ENCODE measurements at regions not wholly inside any gene's neighbourhood (a gene's known extent, or its start where the extent isn't known, plus 50 kb on each side); places are given as distances from the start of the nearest gene placed in this dataset.

DNA sequence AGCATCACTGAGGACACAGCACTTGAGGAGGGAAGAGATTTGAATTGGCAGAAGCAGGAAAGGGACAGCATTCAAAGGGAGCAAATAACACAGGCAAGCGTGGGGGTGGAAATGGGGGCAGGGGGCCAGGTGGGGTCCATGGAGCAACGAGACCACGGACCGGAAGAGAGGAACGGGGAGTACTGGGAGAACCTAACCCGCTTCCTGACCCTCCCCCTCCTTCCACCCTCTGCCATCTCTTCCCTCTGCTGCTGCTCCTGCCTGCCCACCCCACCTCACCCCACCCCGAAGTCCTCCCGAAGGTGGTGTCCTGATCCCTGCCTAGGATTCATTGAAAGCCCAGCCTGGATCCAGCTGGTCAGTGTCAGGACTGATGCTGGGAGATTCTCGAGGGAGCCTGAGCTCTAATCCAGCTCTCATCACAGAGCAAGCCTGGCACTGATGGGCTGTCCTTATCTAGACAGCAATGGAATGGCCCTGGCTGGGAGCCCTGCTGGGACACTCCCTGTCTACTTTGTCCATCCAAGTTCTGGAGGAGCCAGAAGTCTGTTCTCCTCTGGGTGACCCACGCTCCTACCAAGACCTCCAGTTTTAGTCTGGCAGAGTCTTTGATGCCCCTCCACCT is 105.0 kb downstream of the TRIM29 start:
- no peak for DNase-seq (ENCODE audit: low read depth)

DNA sequence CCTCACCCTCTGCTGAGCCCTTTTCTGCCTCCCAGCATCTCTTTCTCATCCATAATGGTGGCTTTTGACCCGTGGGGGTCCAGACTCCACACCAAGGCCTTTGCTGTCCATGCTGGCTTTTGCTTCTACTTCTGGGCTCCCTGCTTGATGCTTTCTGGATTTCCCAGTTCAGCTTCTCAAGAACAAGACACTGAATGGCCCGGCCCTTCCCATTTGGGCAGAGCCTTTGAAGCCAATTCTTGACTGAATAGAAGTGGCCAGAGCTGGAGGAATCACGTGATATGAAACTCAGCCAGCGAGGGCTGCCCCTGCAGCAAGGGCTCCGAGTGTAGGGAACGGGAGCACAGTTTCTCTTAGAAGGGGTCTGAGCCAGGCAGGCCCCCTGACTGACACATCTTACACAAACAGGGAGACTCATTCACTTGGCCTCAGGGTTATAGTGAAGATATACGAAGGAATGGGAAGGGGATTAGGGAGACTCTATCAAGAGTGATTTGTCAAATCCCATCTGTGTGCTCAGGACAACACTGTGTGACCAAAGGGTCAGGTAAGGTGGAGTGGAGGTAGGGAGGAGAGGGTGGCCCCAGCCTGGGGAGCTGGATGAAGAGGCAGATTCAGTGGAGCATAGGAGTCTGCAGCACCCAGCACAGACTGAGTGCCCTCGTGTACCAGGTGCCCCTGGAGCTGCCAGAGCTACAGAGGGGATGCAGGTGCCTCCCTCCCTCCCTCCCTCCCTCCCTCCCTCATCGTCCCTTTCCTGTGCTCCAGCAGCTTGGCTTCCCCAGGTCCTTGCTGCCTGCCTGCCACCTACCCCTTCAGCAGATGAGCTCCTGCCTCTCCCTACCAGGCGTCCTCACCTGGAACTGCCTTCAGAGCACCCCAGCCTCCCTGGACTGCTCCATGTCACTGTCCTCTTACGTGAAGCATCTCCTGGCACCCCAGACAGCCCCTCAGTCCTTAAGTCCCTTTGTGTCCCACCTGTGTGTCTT is 106.0 kb downstream of the TRIM29 start:
- DNase-seq (ENCODE audit: low read depth), result no peak

DNA sequence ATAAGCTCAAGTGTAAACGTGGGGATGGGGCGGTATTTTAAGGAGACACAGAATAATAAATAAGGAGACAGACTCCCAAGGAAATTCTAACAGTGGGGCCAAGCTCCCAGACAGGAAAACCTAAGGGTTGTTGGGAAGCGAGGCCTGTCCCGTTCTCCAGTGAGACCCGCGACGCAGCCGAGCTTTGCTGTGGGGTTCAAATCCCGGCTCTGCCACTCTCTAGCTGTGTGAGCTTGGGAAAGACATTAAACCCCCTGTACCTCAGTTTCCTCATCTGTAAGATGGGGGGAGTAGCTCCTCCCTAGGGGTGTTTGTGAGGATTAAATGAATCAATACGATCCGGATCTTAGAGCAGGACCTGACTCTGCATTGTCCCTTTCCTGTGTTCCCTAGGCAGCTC is 106.8 kb downstream of the TRIM29 start:
- DNase-seq (ENCODE audit: low read depth), result no peak

DNA sequence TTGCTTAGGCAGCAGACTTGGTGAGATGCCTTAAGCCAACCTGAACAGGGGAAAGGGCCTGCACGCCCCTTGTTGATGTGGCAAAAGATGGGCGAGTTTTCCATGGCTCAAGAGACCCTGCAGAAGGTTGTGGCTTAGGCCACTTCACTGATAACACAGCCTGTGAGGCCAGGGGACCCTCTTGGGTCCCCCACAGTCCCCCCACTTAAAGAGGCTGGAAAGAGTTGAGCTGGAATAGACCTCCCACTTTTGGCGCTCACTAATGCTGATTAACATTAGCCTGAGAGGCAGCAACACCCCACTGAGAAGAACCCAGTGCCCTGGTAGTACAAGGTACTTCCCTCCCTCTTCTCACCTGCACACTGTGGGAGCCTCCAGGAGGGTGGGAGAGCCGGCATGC is 107.5 kb downstream of the TRIM29 start:
- no peak for DNase-seq (ENCODE audit: low read depth)

DNA sequence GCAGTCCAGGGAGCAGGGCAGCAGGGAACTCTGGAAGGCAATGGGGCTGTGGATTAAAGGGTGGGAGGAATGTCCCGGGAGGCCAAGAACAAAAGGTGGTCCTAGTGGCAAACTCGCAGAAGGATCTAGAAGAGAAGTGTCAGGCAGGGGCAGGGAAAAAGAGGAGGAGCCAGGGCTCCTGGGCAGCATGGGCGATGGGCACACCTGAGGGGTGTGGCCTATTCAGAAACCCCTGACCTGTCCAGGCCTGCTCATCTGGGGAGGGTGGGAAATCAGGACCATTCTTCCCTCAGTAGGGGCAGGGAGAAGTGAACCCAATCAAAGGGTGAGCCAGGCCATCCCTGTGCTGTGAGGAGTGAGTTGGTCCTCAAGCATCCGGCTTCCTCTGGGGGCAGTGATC is 108.6 kb downstream of the TRIM29 start:
- no peak for DNase-seq (ENCODE audit: low read depth)

DNA sequence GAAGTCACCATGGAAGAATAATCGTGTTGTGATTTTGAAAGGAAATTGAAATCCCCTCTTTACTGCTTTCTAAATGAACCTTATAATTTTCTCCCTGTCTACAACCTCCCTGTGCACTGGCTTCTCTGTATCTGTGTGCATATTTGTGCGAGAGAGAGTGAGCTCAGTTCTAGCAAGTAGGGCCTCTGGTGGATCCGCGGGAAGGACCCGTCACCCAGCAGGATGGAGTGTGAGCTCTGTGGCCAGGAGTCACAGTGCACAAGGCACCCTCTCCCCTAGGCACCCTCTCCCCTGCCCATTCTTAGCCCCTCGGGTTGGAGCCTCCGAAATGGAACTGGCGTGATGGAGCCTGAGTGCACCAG is 109.0 kb downstream of the TRIM29 start:
- no peak for DNase-seq (ENCODE audit: low read depth)

DNA sequence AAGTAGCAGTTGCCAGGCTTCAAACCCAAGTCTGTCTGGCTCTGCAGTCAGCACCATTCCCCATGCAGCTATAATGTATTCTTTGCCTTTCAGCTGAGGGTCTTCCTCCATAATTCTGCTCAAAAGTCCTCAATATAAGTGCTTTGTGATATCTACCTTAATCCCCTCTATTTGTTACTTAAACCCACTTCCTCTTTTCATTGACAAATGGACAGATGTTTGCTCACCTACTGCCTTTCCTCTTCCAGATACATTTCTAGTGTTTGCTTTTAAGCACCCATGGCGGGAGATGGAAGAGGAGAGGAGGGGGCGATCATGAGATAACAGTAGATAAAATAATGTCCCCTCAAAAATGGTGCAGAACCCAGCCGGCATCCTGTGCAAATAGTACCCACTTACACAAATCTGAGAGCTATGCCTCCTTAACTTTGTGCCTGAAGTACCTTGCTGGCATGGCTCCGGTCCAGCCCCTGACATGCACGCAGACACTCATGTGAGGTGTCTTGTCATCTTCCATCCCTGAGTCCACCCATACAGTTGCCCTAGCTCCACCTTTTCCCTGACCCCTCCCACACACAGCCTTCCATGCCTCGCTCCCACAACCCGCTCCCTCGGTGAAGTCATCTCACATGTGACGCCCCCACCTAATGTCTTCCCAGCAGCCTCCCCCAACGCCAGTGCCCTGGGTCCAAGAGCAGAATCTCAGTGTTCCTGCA is 109.6 kb downstream of the TRIM29 start:
- no peak for DNase-seq (ENCODE audit: low read depth)

DNA sequence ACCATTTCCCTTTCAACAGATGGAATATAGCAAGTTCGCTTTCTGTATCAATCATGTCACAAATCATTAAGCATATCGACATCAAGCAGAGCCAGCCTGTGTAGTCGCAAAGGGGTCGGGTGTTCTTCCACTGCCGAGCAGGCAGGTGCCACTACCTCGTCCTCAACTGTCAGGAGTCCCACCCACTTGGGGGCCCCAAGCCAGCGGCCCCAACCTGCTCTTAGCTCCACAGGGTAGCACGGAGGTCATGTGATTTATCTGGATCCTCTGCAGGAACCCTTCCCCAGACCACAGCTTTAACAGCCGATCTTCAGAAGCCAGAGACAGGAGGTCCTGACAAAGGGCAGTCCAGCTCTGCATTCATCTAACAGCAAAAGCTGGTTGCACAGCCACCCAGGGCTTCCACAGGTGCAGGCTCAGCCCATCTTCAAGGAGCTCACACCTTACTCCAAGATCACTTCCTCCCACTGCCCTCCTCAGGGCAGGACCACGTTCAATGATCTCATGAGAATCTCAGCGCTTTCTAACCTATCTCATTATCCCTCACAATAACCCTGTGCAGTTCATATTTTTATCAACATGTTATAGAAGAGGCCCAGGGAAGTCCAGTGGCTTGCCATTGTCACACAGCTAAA is 110.2 kb downstream of the TRIM29 start:
- DNase-seq (ENCODE audit: low read depth), result no peak

DNA sequence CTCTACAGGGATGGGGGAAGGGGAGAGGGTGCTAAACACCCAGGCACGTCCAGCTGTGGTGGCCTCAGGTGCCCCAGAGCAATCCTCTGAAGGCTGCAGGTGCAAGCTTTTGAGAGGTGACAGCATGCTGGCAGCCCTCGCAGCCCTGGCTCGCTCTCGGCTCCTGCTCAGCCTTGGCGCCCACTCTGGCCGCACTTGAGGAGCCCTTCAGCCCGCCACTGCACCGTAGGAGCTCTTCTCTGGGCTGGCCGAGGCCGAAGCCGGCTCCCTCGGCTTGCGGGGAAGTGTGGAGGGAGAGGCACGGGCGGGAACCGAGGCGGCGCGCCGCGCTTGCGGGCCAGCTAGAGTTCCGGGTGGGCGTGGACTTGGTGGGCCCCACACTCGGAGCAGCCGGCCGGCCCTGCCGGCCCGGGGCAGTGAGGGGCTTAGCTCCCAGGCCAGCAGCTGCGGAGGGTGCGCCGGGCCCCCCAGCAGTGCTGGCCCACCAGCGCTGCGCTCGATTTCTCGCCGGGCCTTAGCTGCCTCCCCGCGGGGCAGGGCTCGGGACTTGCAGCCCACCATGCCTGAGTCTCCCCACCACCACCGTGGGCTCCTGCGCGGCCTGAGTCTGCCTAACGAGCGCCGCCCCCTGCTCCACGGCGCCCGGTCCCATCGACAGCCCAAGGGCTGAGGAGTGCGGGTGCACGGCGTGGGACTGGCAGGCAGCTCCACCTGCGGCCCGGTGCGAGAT is 112.1 kb downstream of the TRIM29 start:
- no peak for DNase-seq (ENCODE audit: low read depth)

DNA sequence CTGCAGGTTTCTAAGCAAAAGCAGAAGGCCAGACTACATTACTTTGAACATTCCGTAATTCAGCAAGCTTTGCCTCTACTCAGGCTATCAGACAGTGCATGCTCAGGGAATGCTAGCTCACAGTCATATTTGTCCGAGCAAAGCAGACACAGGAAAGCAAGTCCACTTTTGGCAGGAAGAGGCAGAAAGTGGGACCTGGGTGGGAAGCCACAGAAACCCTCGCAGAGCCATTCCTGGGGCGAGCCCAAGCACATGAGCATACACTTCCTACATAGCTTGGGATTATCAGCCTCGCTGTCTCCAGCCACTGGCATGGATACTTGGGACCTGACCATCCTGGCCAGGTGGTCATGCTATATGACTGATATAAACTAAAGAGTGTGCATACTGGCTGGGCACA is 113.3 kb downstream of the TRIM29 start:
- no peak for DNase-seq (ENCODE audit: low read depth)

DNA sequence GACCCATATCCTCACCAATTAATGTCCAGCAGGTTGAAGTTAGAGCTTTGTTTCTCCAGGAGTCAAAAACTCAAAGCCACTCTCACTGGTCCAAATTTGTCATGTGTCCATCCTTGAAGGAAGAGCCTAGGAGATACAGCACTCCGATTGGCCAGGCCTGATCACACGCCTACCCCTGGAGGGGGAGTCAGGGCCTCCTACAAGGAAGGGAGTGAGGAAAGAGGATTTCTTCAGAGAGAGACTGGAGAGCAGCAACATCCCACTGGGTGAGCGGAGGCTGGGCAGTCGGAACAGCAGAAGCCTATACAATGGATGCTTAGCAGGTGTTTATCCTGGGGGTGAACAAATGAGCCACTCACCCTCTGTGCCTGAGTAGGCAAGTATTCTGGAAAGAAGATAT is 113.9 kb downstream of the TRIM29 start:
- DNase-seq (ENCODE audit: low read depth), result no peak

DNA sequence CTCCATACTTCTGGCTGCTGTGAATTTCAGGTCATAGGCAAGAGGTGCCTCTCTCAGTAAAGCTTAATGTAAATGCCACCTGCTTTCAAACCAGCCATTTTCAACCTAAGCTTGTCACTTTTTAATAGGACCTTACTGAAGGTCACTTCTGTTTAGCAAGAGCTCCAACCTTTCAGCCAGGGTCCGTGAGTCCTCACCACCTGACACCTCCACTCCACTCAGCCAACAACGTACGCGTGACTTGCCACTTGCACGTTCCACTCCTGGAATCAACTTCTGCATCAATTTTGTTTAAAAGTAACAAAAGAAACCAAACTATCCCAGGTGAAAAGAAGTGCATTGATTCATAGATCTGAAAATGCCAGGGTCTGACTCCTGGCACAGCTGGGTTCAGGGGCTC is 114.4 kb downstream of the TRIM29 start:
- no peak for DNase-seq (ENCODE audit: low read depth)

DNA sequence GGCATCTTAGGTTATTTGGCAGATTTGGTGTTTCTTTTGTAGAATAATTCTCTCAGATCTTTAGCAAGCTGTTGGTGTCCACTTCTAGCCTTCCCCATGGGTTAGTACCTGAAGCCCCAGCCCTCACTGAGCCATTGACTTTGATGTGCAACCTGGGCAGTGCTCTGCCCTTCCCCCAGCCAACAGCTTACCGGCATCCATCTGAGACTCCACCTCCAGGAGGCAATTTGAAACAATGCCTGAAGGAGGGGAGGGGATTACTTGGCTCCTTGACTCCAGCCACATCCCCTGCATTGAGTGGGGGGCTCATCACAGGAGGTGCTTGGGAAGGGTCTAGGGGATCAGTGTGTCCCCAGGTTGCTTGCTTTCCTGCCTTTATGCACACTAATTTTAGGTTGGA is 114.8 kb downstream of the TRIM29 start:
- DNase-seq (ENCODE audit: low read depth), result no peak

DNA sequence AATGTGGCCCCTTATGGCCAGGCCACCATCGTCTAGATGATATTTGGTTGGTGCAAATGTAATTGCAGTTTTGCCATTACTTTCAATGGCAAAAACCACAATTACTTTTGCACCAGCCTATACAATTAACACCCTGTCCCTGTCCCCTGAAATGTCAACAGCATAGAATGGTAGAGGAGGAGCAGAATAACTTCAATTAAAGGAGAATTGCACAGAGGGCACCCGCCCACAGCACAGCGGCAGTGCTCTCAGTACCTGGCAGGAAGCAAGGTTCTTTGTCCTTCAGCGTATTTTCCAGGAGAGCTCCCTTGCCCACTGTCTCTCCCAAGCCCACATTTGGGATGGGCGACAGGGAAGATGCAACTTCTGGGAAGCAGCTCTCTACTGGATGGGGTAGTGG is 115.3 kb downstream of the TRIM29 start:
- DNase-seq (ENCODE audit: low read depth), result no peak

DNA sequence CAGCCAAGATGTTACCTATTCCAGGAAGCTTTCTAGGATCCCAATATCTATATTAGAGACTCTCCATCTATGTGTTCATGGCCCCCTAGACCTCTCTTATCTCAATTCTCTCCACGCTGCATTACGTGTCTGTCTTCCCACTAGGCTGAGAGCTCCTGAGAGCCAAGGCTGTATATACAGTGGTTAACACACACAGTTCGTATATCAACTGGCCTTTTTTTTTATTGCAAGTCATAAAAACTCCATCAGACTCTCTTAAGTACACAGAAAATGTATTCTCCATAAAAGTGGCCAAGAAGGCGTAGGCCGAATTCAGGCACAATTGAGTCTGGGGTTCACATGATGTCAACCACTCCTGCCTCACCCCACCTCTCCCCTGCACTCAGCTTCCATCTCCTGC is 115.9 kb downstream of the TRIM29 start:
- no peak for DNase-seq (ENCODE audit: low read depth)

DNA sequence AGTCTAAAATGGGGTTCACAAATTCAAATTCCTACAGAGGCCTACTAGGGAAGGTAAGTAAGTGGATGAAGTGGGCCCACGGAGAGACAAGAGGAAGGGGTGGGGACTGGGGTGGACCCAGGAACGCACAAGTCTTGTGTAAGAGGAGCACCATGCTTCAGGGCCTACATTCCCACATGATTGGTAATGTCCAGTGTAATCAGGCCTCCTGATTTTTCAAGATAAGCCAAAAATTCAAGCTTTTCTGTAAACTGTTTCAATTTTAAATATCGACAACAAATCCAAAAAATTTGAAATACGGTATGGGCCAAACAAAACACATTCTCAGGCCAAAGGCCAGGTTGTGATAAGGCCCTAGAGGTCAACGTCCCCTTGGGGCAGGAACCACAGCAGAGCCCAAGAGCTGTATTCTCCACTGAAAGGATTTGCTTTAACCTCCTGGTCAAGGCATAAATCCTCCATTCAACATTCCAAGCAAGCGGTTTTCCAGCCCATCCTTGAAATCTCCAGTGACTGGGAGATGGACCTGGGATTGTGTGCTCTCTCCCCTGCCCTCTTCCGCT is 116.4 kb downstream of the TRIM29 start:
- DNase-seq (ENCODE audit: low read depth), result no peak

DNA sequence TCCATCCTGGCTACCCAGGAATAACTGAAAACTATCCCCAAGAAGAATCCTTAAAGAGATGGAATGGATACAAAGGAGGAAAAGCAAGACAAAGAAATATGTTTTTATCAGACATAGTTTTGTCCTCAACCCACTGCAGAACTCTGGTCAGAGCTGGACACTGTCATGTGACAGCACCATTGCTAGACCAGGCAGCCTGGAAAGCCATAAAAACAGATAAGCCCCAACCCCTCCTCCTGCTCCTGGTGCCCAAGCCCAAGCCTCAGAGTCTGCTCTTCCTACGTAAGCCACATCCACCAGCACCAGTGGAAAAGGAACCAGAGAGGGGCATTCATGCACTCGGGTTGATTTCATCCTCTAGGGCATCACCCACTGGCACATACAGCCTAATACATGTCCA is 116.9 kb downstream of the TRIM29 start:
- DNase-seq (ENCODE audit: low read depth), result no peak

DNA sequence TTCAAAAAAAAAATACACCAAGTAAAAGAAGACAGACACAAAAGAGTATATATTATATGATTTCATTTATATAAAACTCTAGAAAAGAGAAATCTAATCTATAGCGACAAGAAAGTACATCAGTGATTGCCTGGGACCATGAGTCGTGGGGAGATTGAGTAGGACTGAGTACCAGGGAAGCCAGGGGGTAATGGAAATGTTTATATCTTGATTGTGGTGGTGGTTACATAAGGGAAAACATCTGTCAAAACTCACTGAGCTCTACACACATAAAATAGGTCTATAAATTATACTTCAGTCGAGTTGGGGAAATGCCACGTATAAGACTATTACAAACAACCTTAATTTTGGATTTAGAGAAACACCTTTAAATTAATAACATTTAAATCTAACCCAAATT is 117.4 kb downstream of the TRIM29 start:
- no peak for DNase-seq (ENCODE audit: low read depth)

DNA sequence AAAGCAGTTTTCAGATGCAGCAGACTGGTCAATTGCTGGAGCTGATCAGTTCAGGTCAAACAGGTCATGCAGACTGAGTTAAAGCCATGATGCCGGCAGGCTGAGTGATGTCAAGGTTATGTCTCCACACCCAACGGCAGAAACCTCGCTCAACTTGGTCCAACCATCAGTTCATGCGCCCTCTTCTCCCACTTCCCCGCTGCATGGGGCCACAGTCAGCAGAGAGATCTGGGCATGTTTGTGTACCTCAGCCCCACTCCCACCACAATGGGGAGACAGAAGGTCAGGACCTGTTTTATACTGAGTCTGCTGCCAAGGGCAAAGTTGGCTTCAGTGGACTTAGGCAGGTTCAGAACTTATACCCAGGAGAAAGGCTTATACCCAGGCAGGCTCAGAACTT is 118.7 kb downstream of the TRIM29 start:
- DNase-seq (ENCODE audit: low read depth), result no peak

DNA sequence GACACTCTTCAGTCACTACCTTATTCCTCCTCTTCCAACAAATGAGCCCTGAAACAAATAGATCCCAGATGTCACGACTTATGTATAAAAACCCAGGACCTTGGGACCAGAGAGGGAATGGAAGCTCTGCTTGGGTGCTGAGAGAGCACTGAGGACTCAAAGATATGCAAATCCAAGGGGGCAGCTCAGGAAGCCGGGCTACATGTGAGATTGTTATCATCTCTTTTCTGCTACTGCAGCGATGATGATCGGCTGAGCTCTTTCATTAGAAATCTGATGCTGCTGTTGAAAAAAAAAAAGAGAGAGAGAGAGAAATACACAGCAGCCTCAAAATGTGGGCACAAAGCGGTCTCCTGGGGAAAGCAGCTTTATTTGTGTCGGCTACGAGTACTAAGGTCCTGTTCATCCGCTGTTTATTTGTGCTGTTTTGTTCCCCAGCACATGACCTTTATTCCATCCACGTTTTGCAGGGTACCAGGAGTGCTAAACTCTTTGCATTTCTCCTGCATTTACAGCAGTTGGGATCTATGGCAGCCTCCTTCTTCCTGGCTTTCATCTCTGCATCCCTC is 120.2 kb downstream of the TRIM29 start:
- no peak for DNase-seq (ENCODE audit: low read depth)

Data from fibroblast of gingiva (primary cell).